Adrenal gland (tissue), 5 donors: ENCODE measurements at regions not wholly inside any gene's neighbourhood (a gene's known extent, or its start where the extent isn't known, plus 50 kb on each side); places are given as distances from the start of the nearest gene placed in this dataset.

Experiments
- POLR2A ChIP-seq, 2 donors: fragments of 450-650 bp; IDR thresholded peaks; one replicate each; pipeline ENCODE4 v1.6.1; 2017; ENCODE audit warnings: antibody characterized with exemption in 2 of 2, mild to moderate bottlenecking in 2 of 2, moderate library complexity in 1 of 2
- TF ChIP-seq, protein P1 (sequence below), 6 experiments: fragments of 450-650 bp in 4 of 6; fragments of 200-600 bp in 2 of 6; sonication (generic) in 1 of 6; IDR thresholded peaks; 1 replicate in 5 of 6; 2 replicates in 1 of 6; pipeline versions ENCODE4 v1.5.1 to v1.8.0; 2016 to 2021; ENCODE audit warnings: antibody characterized with exemption in 6 of 6, mild to moderate bottlenecking in 2 of 6, moderate library complexity in 1 of 6
- donor health status: DM: no; HTN: no; CAD: no.

DNA sequence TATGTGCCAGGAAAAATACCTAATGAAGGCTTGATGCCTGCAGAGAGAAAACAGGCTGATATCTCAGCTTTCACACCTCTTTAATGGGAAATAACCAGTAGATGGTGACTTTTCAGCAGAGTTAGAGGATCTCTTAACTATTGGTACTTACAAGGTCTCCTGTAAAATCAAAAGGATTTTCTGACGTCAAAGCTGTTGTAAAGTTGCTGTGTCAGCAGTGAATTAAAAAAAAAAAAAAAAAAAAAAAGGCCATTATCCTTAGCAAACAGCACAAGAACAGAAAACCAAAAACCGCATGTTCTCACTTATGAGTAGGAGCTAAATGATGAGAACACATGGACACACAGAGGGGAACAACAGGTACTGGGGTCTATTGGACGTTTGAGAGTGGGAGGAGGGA, 349.1 kb downstream of the AMY1C start:
- TF ChIP-seq, protein P1, sequence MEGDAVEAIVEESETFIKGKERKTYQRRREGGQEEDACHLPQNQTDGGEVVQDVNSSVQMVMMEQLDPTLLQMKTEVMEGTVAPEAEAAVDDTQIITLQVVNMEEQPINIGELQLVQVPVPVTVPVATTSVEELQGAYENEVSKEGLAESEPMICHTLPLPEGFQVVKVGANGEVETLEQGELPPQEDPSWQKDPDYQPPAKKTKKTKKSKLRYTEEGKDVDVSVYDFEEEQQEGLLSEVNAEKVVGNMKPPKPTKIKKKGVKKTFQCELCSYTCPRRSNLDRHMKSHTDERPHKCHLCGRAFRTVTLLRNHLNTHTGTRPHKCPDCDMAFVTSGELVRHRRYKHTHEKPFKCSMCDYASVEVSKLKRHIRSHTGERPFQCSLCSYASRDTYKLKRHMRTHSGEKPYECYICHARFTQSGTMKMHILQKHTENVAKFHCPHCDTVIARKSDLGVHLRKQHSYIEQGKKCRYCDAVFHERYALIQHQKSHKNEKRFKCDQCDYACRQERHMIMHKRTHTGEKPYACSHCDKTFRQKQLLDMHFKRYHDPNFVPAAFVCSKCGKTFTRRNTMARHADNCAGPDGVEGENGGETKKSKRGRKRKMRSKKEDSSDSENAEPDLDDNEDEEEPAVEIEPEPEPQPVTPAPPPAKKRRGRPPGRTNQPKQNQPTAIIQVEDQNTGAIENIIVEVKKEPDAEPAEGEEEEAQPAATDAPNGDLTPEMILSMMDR (IDR thresholded peaks at IDR 0.05) = no peak
- TF ChIP-seq POLR2A (IDR thresholded peaks at IDR 0.05) = no peak
